DOHH2 (cell line): ENCODE measurements at regions not wholly inside any gene's neighbourhood (a gene's known extent, or its start where the extent isn't known, plus 50 kb on each side); places are given as distances from the start of the nearest gene placed in this dataset.
"Not testable (repeated sequence)": the region's sequence is repeated elsewhere in the genome, so short reads cannot be mapped to it uniquely, and the experiment has no call there.

ENCODE experiments used
- H3F3A ChIP-seq: fragments of 200-600 bp; sonication (generic), shearing (Covaris generic); 2 replicates; pipeline ENCODE4 v1.6.0; 2016; ENCODE audit warnings: antibody characterized with exemption, mild to moderate bottlenecking; ENCODE audit not compliant: control insufficient read depth, insufficient read depth
- H3K27ac ChIP-seq: fragments of 200-600 bp; sonication (generic); 2 replicates; pipeline ENCODE4 v1.5.1; 2014; ENCODE audit warnings: low read depth, mild to moderate bottlenecking, low read length, moderate library complexity
- H3K27me3 ChIP-seq: fragments of 200-600 bp; sonication (generic); 2 replicates; pipeline ENCODE4 v1.6.1; 2014; ENCODE audit warnings: mild to moderate bottlenecking, low read length, mixed read lengths; ENCODE audit not compliant: control insufficient read depth
- H3K36me3 ChIP-seq: fragments of 200-600 bp; sonication (generic); 2 replicates; pipeline ENCODE4 v1.6.1; 2014; ENCODE audit warnings: mild to moderate bottlenecking, low read length, moderate library complexity, mixed read lengths; ENCODE audit not compliant: control insufficient read depth
- H3K4me1 ChIP-seq: fragments of 200-600 bp; sonication (generic); 2 replicates; pipeline ENCODE4 v1.6.1; 2014; ENCODE audit warnings: mild to moderate bottlenecking, low read length, mixed read lengths; ENCODE audit not compliant: control insufficient read depth
- H3K4me2 ChIP-seq: fragments of 200-600 bp; sonication (generic); 2 replicates; pipeline ENCODE4 v1.6.0; 2014; ENCODE audit warnings: mild to moderate bottlenecking, low read length, moderate library complexity
- H3K4me3 ChIP-seq: fragments of 200-600 bp; sonication (generic); 2 replicates; pipeline ENCODE4 v1.5.1; 2014; ENCODE audit warnings: mild to moderate bottlenecking, low read length, mixed read lengths
- H3K79me2 ChIP-seq: fragments of 200-600 bp; sonication (generic); 2 replicates; pipeline ENCODE4 v1.6.1; 2014; ENCODE audit warnings: mild to moderate bottlenecking, low read length, mixed read lengths; ENCODE audit not compliant: control insufficient read depth
- H3K9me2 ChIP-seq: fragments of 200-600 bp; sonication (generic); replicated peaks from 2 replicates; pipeline ENCODE4 v1.6.1; 2014; ENCODE audit warnings: mild to moderate bottlenecking, low read length, mixed read lengths; ENCODE audit not compliant: control insufficient read depth
- H3K9me3 ChIP-seq: fragments of 200-600 bp; sonication (generic); 2 replicates; pipeline ENCODE4 v1.6.1; 2014; ENCODE audit warnings: antibody characterized with exemption, low read length, mixed read lengths; ENCODE audit not compliant: control insufficient read depth, insufficient read depth
- H4K20me1 ChIP-seq: fragments of 200-600 bp; sonication (generic); 2 replicates; pipeline ENCODE4 v1.6.0; 2014; ENCODE audit warnings: low read depth, mild to moderate bottlenecking, antibody characterized with exemption, low read length, moderate library complexity; ENCODE audit not compliant: control insufficient read depth, insufficient read depth
- EZH2phosphoT487 ChIP-seq: fragments of 200-600 bp; sonication (generic); IDR thresholded peaks from 2 replicates; pipeline ENCODE4 v1.6.1; 2017; ENCODE audit warnings: borderline replicate concordance, mild to moderate bottlenecking, antibody characterized with exemption, low read length, moderate library complexity, mixed read lengths
- TF ChIP-seq, protein P1 (sequence below): fragments of 200-600 bp; sonication (generic); IDR thresholded peaks from one replicate; pipeline ENCODE4 v1.5.1; 2014; ENCODE audit warnings: antibody characterized with exemption, mild to moderate bottlenecking, low read depth, low read length; ENCODE audit not compliant: poor library complexity, severe bottlenecking

- Histone ChIP-seq H3K27me3 (no peaks in the 10 kb centered on the region), H3K4me1 (no peaks in the 10 kb centered on the region), H3F3A (no peaks in the 10 kb centered on the region), H3K36me3 (no peaks in the 10 kb centered on the region), H3K79me2 (no peaks in the 10 kb centered on the region), H3K4me3 (no peak overlapping the region), H3K27ac (no peak overlapping the region), H3K4me2 (no peak overlapping the region), H3K9me3 (no peaks in the 10 kb centered on the region), H3K9me2 (no peaks in the 10 kb centered on the region), H4K20me1 (no peaks in the 10 kb centered on the region)
- TF ChIP-seq, protein P1, sequence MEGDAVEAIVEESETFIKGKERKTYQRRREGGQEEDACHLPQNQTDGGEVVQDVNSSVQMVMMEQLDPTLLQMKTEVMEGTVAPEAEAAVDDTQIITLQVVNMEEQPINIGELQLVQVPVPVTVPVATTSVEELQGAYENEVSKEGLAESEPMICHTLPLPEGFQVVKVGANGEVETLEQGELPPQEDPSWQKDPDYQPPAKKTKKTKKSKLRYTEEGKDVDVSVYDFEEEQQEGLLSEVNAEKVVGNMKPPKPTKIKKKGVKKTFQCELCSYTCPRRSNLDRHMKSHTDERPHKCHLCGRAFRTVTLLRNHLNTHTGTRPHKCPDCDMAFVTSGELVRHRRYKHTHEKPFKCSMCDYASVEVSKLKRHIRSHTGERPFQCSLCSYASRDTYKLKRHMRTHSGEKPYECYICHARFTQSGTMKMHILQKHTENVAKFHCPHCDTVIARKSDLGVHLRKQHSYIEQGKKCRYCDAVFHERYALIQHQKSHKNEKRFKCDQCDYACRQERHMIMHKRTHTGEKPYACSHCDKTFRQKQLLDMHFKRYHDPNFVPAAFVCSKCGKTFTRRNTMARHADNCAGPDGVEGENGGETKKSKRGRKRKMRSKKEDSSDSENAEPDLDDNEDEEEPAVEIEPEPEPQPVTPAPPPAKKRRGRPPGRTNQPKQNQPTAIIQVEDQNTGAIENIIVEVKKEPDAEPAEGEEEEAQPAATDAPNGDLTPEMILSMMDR, result no peak
- no peak for TF ChIP-seq EZH2phosphoT487
These were observed 155.9 kb upstream of the CCDC196 start for GRCh38 chr14:66330228-66330627.

- Histone ChIP-seq H3K4me2 (no peak overlapping the region), H3F3A (no peaks in the 10 kb centered on the region), H3K27ac (no peak overlapping the region), H3K9me2 (no peaks in the 10 kb centered on the region), H3K27me3 (no peaks in the 10 kb centered on the region), H3K79me2 (no peaks in the 10 kb centered on the region), H3K4me1 (no peaks in the 10 kb centered on the region), H4K20me1 (no peaks in the 10 kb centered on the region), H3K4me3 (no peak overlapping the region), H3K36me3 (no peaks in the 10 kb centered on the region), H3K9me3 (no peaks in the 10 kb centered on the region)
- TF ChIP-seq, protein P1, result no peak
- TF ChIP-seq EZH2phosphoT487, result no peak
These were observed 155.3 kb upstream of the CCDC196 start for GRCh38 chr14:66330916-66331315.

DNA sequence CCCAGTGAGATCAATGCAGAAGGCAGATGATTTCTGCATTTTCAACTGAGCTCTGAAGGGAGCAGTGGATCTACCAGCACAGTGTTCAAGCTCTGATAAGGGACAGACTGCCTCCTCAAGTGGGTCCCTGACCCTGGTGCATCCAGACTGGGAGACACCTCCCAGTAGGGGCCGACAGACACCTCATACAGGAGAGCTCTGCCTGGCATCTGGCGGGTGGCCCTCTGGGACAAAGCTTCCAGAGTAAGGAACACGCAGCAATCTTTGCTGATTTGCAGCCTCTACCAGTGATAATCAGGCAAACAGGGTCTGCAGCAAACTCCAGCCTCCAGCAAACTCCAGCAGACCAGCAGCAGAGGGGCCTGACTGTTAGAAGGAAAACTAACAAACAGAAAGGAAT lies 152.9 kb upstream of the CCDC196 start:
- H3K9me3 ChIP-seq, H3K4me2 ChIP-seq, H3F3A ChIP-seq, H3K9me2 ChIP-seq, H3K36me3 ChIP-seq, H3K4me1 ChIP-seq, H3K27me3 ChIP-seq, H4K20me1 ChIP-seq, H3K79me2 ChIP-seq, H3K4me3 ChIP-seq, H3K27ac ChIP-seq: not testable (repeated sequence)

GRCh38 chr14:66341239-66341638 lies 144.9 kb upstream of the CCDC196 start:
- no peak overlapping the region for H3K4me3 ChIP-seq
- no peaks in the 10 kb centered on the region for H3K9me2 ChIP-seq
- H3K36me3 ChIP-seq, result no peaks in the 10 kb centered on the region
- no peaks in the 10 kb centered on the region for H3F3A ChIP-seq
- H3K27me3 ChIP-seq, result no peaks in the 10 kb centered on the region
- H3K9me3 ChIP-seq, result no peaks in the 10 kb centered on the region
- TF ChIP-seq, protein P1, result no peak
- TF ChIP-seq EZH2phosphoT487, result no peak
- no peaks in the 10 kb centered on the region for H3K4me1 ChIP-seq
- no peak overlapping the region for H3K4me2 ChIP-seq
- H3K27ac ChIP-seq, result no peak overlapping the region
- H3K79me2 ChIP-seq, result no peaks in the 10 kb centered on the region
- no peaks in the 10 kb centered on the region for H4K20me1 ChIP-seq
